Upper lobe of left lung (tissue), 4 donors: ENCODE measurements at regions not wholly inside any gene's neighbourhood (a gene's known extent, or its start where the extent isn't known, plus 50 kb on each side); places are given as distances from the start of the nearest gene placed in this dataset.

Experiments used
- EP300 ChIP-seq, 4 donors: sonication (generic); formaldehyde crosslinking; IDR thresholded peaks; one replicate each; pipeline ENCODE4 v1.5.1; 2017; ENCODE audit warnings: antibody characterized with exemption in 4 of 4, control low read depth in 2 of 4
- POLR2A ChIP-seq, 4 donors: fragments of 450-650 bp; IDR thresholded peaks; one replicate each; pipeline ENCODE4 v1.5.1; 2016 to 2017; ENCODE audit warnings: antibody characterized with exemption in 4 of 4, mild to moderate bottlenecking in 2 of 4
- POLR2AphosphoS5 ChIP-seq, 2 donors: sonication (generic); formaldehyde crosslinking; IDR thresholded peaks; one replicate each; pipeline ENCODE4 v1.5.1; 2017; ENCODE audit warnings: antibody characterized with exemption in 2 of 2
- TF ChIP-seq, protein P1 (sequence below), 6 experiments: fragments of 450-650 bp in 4 of 6; fragments of 200-600 bp in 2 of 6; sonication (generic) in 2 of 6; IDR thresholded peaks; one replicate each; pipeline ENCODE4 v1.5.1; 2016 to 2019; ENCODE audit warnings: antibody characterized with exemption in 6 of 6

DNA sequence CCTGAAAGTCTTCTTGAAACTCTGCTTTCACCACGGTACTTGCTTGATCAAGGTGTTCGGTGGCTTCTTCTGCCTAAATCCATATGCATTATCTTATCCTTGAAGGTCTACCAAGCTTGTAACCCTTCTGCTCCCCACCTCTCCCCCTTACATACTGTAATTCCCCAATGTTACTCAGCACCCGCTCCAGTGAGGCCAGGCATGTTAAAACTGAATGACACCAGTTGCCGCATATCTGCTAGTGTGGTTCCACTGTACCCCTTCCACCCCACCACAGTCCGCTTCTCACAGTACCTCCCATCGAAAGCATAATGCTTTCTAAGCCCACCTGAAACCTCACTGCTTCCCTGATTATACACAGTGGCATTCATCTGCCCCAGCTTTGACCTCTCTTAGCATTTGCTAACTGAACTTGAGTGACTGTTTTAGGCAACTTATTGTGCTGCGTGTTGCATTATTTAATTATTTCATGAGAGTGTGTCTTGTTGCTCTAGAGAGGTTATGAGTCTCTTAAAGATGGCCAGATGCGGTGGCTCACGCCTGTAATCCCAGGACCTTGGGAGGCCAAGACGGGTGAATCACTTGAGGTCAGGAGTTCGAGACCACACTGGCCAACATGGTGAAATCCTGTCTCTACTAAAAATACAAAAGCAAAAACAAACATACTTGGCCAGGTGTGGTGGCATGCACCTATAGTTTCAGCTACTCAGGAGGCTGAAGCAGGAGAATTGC lies 87.6 kb upstream of the MBNL2 start:
- TF ChIP-seq, protein P1, sequence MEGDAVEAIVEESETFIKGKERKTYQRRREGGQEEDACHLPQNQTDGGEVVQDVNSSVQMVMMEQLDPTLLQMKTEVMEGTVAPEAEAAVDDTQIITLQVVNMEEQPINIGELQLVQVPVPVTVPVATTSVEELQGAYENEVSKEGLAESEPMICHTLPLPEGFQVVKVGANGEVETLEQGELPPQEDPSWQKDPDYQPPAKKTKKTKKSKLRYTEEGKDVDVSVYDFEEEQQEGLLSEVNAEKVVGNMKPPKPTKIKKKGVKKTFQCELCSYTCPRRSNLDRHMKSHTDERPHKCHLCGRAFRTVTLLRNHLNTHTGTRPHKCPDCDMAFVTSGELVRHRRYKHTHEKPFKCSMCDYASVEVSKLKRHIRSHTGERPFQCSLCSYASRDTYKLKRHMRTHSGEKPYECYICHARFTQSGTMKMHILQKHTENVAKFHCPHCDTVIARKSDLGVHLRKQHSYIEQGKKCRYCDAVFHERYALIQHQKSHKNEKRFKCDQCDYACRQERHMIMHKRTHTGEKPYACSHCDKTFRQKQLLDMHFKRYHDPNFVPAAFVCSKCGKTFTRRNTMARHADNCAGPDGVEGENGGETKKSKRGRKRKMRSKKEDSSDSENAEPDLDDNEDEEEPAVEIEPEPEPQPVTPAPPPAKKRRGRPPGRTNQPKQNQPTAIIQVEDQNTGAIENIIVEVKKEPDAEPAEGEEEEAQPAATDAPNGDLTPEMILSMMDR (IDR thresholded peaks at IDR 0.05), result no peak
- TF ChIP-seq POLR2AphosphoS5 (IDR thresholded peaks at IDR 0.05) (no peak), POLR2A (IDR thresholded peaks at IDR 0.05) (no peak), EP300 (IDR thresholded peaks at IDR 0.05) (no peak)
